Upper lobe of right lung (tissue), 1 donor: ENCODE measurements at regions not wholly inside any gene's neighbourhood (a gene's known extent, or its start where the extent isn't known, plus 50 kb on each side); places are given as distances from the start of the nearest gene placed in this dataset.

Source experiments
- ATAC-seq: fragments of 200-7000 bp; cut with Tn5 transposase; one replicate; pipeline ENCODE4 v1.9.1; 2020; ENCODE audit warnings: mild to moderate bottlenecking, moderate library complexity
- DNase-seq: peaks from one replicate; pipeline ENCODE4 v3.0.0-alpha.2; 2020
- H3K27ac ChIP-seq: fragments of 200-600 bp; one replicate; pipeline ENCODE4 v1.8.0; 2022
- H3K27me3 ChIP-seq: fragments of 200-600 bp; one replicate; pipeline ENCODE4 v1.8.0; 2022; ENCODE audit warnings: mild to moderate bottlenecking
- H3K36me3 ChIP-seq: fragments of 200-600 bp; one replicate; pipeline ENCODE4 v1.8.0; 2022
- H3K4me1 ChIP-seq: fragments of 200-600 bp; one replicate; pipeline ENCODE4 v1.8.0; 2022
- H3K4me3 ChIP-seq: fragments of 200-600 bp; one replicate; pipeline ENCODE4 v1.8.0; 2022; ENCODE audit warnings: mild to moderate bottlenecking
- H3K9me3 ChIP-seq: fragments of 200-600 bp; one replicate; pipeline ENCODE4 v1.8.0; 2022
- CTCF ChIP-seq: fragments of 200-600 bp; IDR thresholded peaks from one replicate; pipeline ENCODE4 v1.8.0; 2022; ENCODE audit warnings: antibody characterized with exemption
- intact Hi-C: fragments of 100-400 bp; cut with DNase I; formaldehyde crosslinking; loops from one replicate; pipeline ENCODE4 v1.11.0; 2022
- donor health status: DM: no; HTN: yes; CAD: no; lungs with severe emphysema.

GRCh38 chr5:145360936-145361335 lies 474.2 kb downstream of the PRELID2 start:
- intact Hi-C loops = no loop called here

GRCh38 chr5:145350513-145350912 lies 484.6 kb downstream of the PRELID2 start:
- DNase-seq = no peak
- Histone ChIP-seq H3K4me3 (no peak overlapping the region), H3K4me1 (no peaks in the 10 kb centered on the region), H3K27ac (no peak overlapping the region), H3K36me3 (no peaks in the 10 kb centered on the region), H3K27me3 (no peaks in the 10 kb centered on the region), H3K9me3 (no peaks in the 10 kb centered on the region)
- ATAC-seq = no peak
- TF ChIP-seq CTCF = no peak
- intact Hi-C loops = no loop called here

More at GRCh38 chr5:145360936-145361335, 474.2 kb downstream of the PRELID2 start:
- DNase-seq (no peak), ATAC-seq (no peak)
- H3K9me3 ChIP-seq = no peaks in the 10 kb centered on the region
- H3K27me3 ChIP-seq = no peaks in the 10 kb centered on the region
- H3K4me1 ChIP-seq = no peaks in the 10 kb centered on the region
- no peak overlapping the region for H3K27ac ChIP-seq
- no peaks in the 10 kb centered on the region for H3K36me3 ChIP-seq
- no peak overlapping the region for H3K4me3 ChIP-seq
- TF ChIP-seq CTCF = no peak

GRCh38 chr5:145347026-145347616 lies 488.0 kb downstream of the PRELID2 start:
- ATAC-seq (peak; percentile 29), DNase-seq (no peak)
- intact Hi-C loops = no loop called here
- H3K36me3 ChIP-seq = no peaks in the 10 kb centered on the region
- peak; percentile 44 for TF ChIP-seq CTCF
- no peaks in the 10 kb centered on the region for H3K9me3 ChIP-seq
- H3K27me3 ChIP-seq = no peaks in the 10 kb centered on the region
- H3K4me1 ChIP-seq = no peaks in the 10 kb centered on the region
- no peak overlapping the region for H3K4me3 ChIP-seq
- no peak overlapping the region for H3K27ac ChIP-seq

- Histone ChIP-seq H3K4me1 (no peaks in the 10 kb centered on the region), H3K9me3 (no peaks in the 10 kb centered on the region), H3K36me3 (no peaks in the 10 kb centered on the region), H3K27me3 (no peaks in the 10 kb centered on the region), H3K4me3 (no peak overlapping the region), H3K27ac (no peak overlapping the region)
- ATAC-seq (no peak), DNase-seq (no peak)
- no peak for TF ChIP-seq CTCF
- intact Hi-C loops = no loop called here
Observed at GRCh38 chr5:145345511-145346287, 489.4 kb downstream of the PRELID2 start.

GRCh38 chr5:145341842-145342241 lies 493.3 kb downstream of the PRELID2 start:
- ATAC-seq = no peak
- intact Hi-C loops = no loop called here
- Histone ChIP-seq H3K9me3 (no peaks in the 10 kb centered on the region), H3K4me3 (no peak overlapping the region), H3K27me3 (no peaks in the 10 kb centered on the region), H3K36me3 (no peaks in the 10 kb centered on the region), H3K4me1 (no peaks in the 10 kb centered on the region), H3K27ac (no peak overlapping the region)
- DNase-seq = no peak
- no peak for TF ChIP-seq CTCF
